SK-N-SH (cell line): ENCODE measurements at regions not wholly inside any gene's neighbourhood (a gene's known extent, or its start where the extent isn't known, plus 50 kb on each side); places are given as distances from the start of the nearest gene placed in this dataset.

Experiments used
- MXI1 ChIP-seq: IDR thresholded peaks from 2 replicates; pipeline ENCODE4 v1.6.1; 2012; ENCODE audit warnings: mild to moderate bottlenecking, low read depth, low read length, improper control_type of control experiment
- POLR2AphosphoS5 ChIP-seq: IDR thresholded peaks from 2 replicates; pipeline ENCODE4 v1.6.1; 2012; ENCODE audit warnings: low read depth, low read length
- RFX5 ChIP-seq: IDR thresholded peaks from 2 replicates; pipeline ENCODE4 v1.6.1; 2012; ENCODE audit warnings: mild to moderate bottlenecking, improper control_type of control experiment, low read length
- TF ChIP-seq, protein P1 (sequence below): IDR thresholded peaks from 2 replicates; pipeline ENCODE4 v1.4.0; 2012; ENCODE audit warnings: low read depth, borderline replicate concordance
- TF ChIP-seq, protein P2 (sequence below): IDR thresholded peaks from 2 replicates; pipeline ENCODE4 v1.6.1; 2012; ENCODE audit warnings: mild to moderate bottlenecking, low read depth, low read length, moderate library complexity
- TF ChIP-seq, protein P3 (sequence below): fragments of 150-350 bp; IDR thresholded peaks from 2 replicates; pipeline ENCODE4 v1.6.1; 2017; ENCODE audit warnings: antibody characterized with exemption, low read length, low read depth, borderline replicate concordance
- TF ChIP-seq, protein P4 (sequence below): IDR thresholded peaks from 2 replicates; pipeline ENCODE4; 2012

DNA sequence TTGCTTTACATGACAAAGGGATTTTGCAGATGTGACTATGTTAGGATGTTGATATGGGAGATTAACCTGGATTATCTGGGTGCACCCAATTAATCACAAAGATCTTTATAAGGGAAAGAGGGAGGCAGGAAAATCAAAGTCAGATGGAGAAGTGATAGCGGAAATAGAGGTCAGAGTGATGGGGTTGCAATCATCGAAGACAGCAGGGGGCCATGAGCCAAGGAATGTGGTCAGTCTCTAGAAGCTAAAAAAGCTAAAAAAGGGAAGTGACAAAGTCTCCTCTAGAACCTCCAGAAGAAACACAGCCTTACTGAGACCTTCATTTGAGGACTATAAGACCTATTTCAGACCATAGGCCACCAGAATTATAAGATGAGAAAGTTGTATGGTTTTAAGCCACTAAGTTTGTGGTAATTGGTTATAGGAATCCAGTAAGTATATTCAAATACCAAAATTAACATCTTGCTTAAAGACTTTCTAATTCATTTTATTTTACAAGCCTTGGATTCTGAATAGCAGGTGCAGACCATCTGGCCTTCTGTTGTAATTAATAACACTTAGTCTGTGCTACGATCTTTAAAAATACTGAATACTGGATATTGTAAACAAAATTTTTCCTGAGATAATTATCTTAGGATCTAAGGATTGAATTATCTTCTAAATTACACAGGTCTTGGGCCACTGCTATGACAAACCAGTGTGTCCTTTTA, 493.4 kb upstream of the PCDH20 start:
- no peak for TF ChIP-seq POLR2AphosphoS5
- TF ChIP-seq RFX5 = no peak
- TF ChIP-seq, protein P1, sequence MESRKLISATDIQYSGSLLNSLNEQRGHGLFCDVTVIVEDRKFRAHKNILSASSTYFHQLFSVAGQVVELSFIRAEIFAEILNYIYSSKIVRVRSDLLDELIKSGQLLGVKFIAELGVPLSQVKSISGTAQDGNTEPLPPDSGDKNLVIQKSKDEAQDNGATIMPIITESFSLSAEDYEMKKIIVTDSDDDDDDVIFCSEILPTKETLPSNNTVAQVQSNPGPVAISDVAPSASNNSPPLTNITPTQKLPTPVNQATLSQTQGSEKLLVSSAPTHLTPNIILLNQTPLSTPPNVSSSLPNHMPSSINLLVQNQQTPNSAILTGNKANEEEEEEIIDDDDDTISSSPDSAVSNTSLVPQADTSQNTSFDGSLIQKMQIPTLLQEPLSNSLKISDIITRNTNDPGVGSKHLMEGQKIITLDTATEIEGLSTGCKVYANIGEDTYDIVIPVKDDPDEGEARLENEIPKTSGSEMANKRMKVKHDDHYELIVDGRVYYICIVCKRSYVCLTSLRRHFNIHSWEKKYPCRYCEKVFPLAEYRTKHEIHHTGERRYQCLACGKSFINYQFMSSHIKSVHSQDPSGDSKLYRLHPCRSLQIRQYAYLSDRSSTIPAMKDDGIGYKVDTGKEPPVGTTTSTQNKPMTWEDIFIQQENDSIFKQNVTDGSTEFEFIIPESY = no peak
- TF ChIP-seq, protein P2, sequence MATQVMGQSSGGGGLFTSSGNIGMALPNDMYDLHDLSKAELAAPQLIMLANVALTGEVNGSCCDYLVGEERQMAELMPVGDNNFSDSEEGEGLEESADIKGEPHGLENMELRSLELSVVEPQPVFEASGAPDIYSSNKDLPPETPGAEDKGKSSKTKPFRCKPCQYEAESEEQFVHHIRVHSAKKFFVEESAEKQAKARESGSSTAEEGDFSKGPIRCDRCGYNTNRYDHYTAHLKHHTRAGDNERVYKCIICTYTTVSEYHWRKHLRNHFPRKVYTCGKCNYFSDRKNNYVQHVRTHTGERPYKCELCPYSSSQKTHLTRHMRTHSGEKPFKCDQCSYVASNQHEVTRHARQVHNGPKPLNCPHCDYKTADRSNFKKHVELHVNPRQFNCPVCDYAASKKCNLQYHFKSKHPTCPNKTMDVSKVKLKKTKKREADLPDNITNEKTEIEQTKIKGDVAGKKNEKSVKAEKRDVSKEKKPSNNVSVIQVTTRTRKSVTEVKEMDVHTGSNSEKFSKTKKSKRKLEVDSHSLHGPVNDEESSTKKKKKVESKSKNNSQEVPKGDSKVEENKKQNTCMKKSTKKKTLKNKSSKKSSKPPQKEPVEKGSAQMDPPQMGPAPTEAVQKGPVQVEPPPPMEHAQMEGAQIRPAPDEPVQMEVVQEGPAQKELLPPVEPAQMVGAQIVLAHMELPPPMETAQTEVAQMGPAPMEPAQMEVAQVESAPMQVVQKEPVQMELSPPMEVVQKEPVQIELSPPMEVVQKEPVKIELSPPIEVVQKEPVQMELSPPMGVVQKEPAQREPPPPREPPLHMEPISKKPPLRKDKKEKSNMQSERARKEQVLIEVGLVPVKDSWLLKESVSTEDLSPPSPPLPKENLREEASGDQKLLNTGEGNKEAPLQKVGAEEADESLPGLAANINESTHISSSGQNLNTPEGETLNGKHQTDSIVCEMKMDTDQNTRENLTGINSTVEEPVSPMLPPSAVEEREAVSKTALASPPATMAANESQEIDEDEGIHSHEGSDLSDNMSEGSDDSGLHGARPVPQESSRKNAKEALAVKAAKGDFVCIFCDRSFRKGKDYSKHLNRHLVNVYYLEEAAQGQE = no peak
- TF ChIP-seq, protein P3, sequence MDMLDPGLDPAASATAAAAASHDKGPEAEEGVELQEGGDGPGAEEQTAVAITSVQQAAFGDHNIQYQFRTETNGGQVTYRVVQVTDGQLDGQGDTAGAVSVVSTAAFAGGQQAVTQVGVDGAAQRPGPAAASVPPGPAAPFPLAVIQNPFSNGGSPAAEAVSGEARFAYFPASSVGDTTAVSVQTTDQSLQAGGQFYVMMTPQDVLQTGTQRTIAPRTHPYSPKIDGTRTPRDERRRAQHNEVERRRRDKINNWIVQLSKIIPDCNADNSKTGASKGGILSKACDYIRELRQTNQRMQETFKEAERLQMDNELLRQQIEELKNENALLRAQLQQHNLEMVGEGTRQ = no peak
- TF ChIP-seq, protein P4, sequence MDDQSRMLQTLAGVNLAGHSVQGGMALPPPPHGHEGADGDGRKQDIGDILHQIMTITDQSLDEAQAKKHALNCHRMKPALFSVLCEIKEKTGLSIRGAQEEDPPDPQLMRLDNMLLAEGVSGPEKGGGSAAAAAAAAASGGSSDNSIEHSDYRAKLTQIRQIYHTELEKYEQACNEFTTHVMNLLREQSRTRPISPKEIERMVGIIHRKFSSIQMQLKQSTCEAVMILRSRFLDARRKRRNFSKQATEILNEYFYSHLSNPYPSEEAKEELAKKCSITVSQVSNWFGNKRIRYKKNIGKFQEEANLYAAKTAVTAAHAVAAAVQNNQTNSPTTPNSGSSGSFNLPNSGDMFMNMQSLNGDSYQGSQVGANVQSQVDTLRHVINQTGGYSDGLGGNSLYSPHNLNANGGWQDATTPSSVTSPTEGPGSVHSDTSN = no peak
- TF ChIP-seq MXI1 = no peak
